CD4-positive, alpha-beta T cell treated with Interleukin-10 for 1 hour (primary cell): ENCODE measurements at regions not wholly inside any gene's neighbourhood (a gene's known extent, or its start where the extent isn't known, plus 50 kb on each side); places are given as distances from the start of the nearest gene placed in this dataset.
"Not testable (repeated sequence)": the region's sequence is repeated elsewhere in the genome, so short reads cannot be mapped to it uniquely, and the experiment has no call there.

Source experiments
- DNase-seq: peaks from one replicate; pipeline ENCODE4 v3.0.0-alpha.2; 2020

- no peak for DNase-seq
Observed at GRCh38 chr6:37078814-37079213, 73.4 kb downstream of the FGD2 start.

- no peak for DNase-seq
Observed at GRCh38 chr6:37081042-37081607, 75.7 kb downstream of the FGD2 start.

GRCh38 chr6:37082390-37083130 lies 77.1 kb downstream of the FGD2 start:
- no peak for DNase-seq

GRCh38 chr6:37083243-37084138 lies 78.0 kb downstream of the FGD2 start:
- no peak for DNase-seq

GRCh38 chr6:37084665-37085064 lies 79.2 kb downstream of the FGD2 start:
- DNase-seq = not testable (repeated sequence)

- no peak for DNase-seq
Observed at GRCh38 chr6:37085198-37085597, 79.7 kb downstream of the FGD2 start.

- no peak for DNase-seq
Observed at GRCh38 chr6:37088897-37089296, 81.1 kb upstream of the PIM1 start.

GRCh38 chr6:37089783-37090182 lies 80.2 kb upstream of the PIM1 start:
- DNase-seq = no peak

- DNase-seq = not testable (repeated sequence)
Observed at GRCh38 chr6:37091104-37091503, 78.8 kb upstream of the PIM1 start.

GRCh38 chr6:37091586-37091985 lies 78.4 kb upstream of the PIM1 start:
- DNase-seq = not testable (repeated sequence)

GRCh38 chr6:37092923-37093727 lies 76.8 kb upstream of the PIM1 start:
- DNase-seq = no peak

- DNase-seq = no peak
Observed at GRCh38 chr6:37093728-37094069, 76.3 kb upstream of the PIM1 start.

- no peak for DNase-seq
Observed at GRCh38 chr6:37095997-37096396, 74.0 kb upstream of the PIM1 start.

- DNase-seq = no peak
Observed at GRCh38 chr6:37097335-37097734, 72.6 kb upstream of the PIM1 start.

- DNase-seq = no peak
Observed at GRCh38 chr6:37099442-37099841, 70.5 kb upstream of the PIM1 start.

- DNase-seq = no peak
Observed at GRCh38 chr6:37100745-37101144, 69.2 kb upstream of the PIM1 start.

GRCh38 chr6:37101991-37102298 lies 68.0 kb upstream of the PIM1 start:
- DNase-seq = no peak

- DNase-seq = peak; percentile 86
Observed at GRCh38 chr6:37102299-37103168, 67.4 kb upstream of the PIM1 start.

GRCh38 chr6:37103169-37104039 lies 66.5 kb upstream of the PIM1 start:
- peak; percentile 24 for DNase-seq

- DNase-seq = no peak
Observed at GRCh38 chr6:37104824-37105147, 65.2 kb upstream of the PIM1 start.
